Fibroblast of lung (primary cell): ENCODE measurements at regions not wholly inside any gene's neighbourhood (a gene's known extent, or its start where the extent isn't known, plus 50 kb on each side); places are given as distances from the start of the nearest gene placed in this dataset.

Experiments
- DNase-seq, 2 donors: peaks; one replicate each; pipeline versions ENCODE4 v3.0.0 to v3.0.0-alpha.2; 2010; ENCODE audit warnings: low read depth in 2 of 2
- H2AFZ ChIP-seq: 2 replicates; pipeline ENCODE4 v1.5.1; 2012; ENCODE audit warnings: low read length, control low read depth, inconsistent platforms
- H3K27ac ChIP-seq: 2 replicates; pipeline ENCODE4 v1.5.1; 2011; ENCODE audit warnings: low read length, control low read depth; ENCODE audit not compliant: insufficient read depth
- H3K27me3 ChIP-seq: 2 replicates; pipeline ENCODE4 v1.5.1; 2011; ENCODE audit warnings: mild to moderate bottlenecking, low read length; ENCODE audit not compliant: control insufficient read depth, insufficient read depth
- H3K36me3 ChIP-seq: 2 replicates; pipeline ENCODE4 v1.5.1; 2011; ENCODE audit warnings: low read length; ENCODE audit not compliant: control insufficient read depth, insufficient read depth
- H3K4me1 ChIP-seq: 2 replicates; pipeline ENCODE4 v1.5.1; 2011; ENCODE audit warnings: low read length; ENCODE audit not compliant: control insufficient read depth, insufficient read depth; ENCODE audit errors: extremely low read depth
- H3K4me2 ChIP-seq: 2 replicates; pipeline ENCODE4 v1.5.1; 2011; ENCODE audit warnings: low read length, control low read depth; ENCODE audit not compliant: insufficient read depth; ENCODE audit errors: extremely low read depth
- H3K4me3 ChIP-seq, 4 experiments: fragments of 200-600 bp in 1 of 4; sonication (generic) in 1 of 4; replicated peaks in 1 of 4; 2 replicates each; pipeline ENCODE4 v1.5.1; 2011 to 2016; ENCODE audit warnings: low read length in 4 of 4, low read depth in 3 of 4, mild to moderate bottlenecking in 3 of 4, control low read depth in 2 of 4, inconsistent platforms in 1 of 4, mixed read lengths in 1 of 4; ENCODE audit not compliant: insufficient read depth in 1 of 4; ENCODE audit errors: control extremely low read depth in 1 of 4
- H3K79me2 ChIP-seq: 2 replicates; pipeline ENCODE4 v1.5.1; 2012; ENCODE audit warnings: mild to moderate bottlenecking, low read length, inconsistent platforms; ENCODE audit not compliant: control insufficient read depth, insufficient read depth
- H3K9ac ChIP-seq: 2 replicates; pipeline ENCODE4 v1.5.1; 2011; ENCODE audit warnings: mild to moderate bottlenecking, low read length, control low read depth; ENCODE audit not compliant: insufficient read depth
- H3K9me3 ChIP-seq: 2 replicates; pipeline ENCODE4 v1.5.1; 2012; ENCODE audit warnings: low read depth, low read length; ENCODE audit not compliant: control insufficient read depth, insufficient read depth
- H4K20me1 ChIP-seq: 2 replicates; pipeline ENCODE4 v1.5.1; 2011; ENCODE audit warnings: low read length; ENCODE audit not compliant: control insufficient read depth, insufficient read depth; ENCODE audit errors: extremely low read depth
- EZH2 ChIP-seq: IDR thresholded peaks from 2 replicates; pipeline ENCODE4 v1.5.1; 2012; ENCODE audit warnings: low read length, control low read depth, mild to moderate bottlenecking; ENCODE audit errors: missing control alignments
- TF ChIP-seq, protein P1 (sequence below), 2 donors: IDR thresholded peaks in 1 of 2; conservative IDR thresholded peaks in 1 of 2; 1 replicate in 1 of 2; 2 replicates in 1 of 2; pipeline ENCODE4 v1.5.1; 2011 to 2012; ENCODE audit warnings: low read length in 2 of 2, control low read depth in 1 of 2, inconsistent platforms in 1 of 2, low read depth in 1 of 2, mild to moderate bottlenecking in 1 of 2

DNA sequence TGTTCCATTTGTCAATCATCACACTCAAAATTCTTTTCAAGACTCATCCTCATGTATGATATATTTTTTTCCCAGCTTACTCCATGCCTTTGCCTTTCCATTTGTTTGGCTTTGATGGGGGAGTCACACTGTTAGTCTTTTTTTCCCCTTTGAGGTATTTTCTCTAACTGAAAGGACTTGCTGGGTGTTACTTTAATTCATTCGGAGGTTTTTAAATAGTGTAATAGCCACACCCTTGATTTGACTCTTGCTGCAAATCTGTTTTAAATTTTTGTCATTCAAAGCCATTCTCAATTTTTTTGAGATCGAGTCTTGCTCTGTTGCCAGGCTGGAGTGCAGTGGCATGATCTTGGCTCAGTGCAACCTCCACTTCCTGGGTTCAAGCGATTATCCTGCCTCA, 84.1 kb downstream of the C11orf87 start:
- H2AFZ ChIP-seq: no peak overlapping the region
- DNase-seq: no peak
- H3K4me2 ChIP-seq: no peak overlapping the region
- H3K27me3 ChIP-seq: no peaks in the 10 kb centered on the region
- H3K27ac ChIP-seq: no peak overlapping the region
- H3K9ac ChIP-seq: no peak overlapping the region
- no peaks in the 10 kb centered on the region for H3K79me2 ChIP-seq
- no peaks in the 10 kb centered on the region for H3K4me1 ChIP-seq
- H4K20me1 ChIP-seq: no peaks in the 10 kb centered on the region
- H3K9me3 ChIP-seq: no peaks in the 10 kb centered on the region
- H3K36me3 ChIP-seq: no peaks in the 10 kb centered on the region
- no peak for TF ChIP-seq EZH2
- TF ChIP-seq, protein P1, sequence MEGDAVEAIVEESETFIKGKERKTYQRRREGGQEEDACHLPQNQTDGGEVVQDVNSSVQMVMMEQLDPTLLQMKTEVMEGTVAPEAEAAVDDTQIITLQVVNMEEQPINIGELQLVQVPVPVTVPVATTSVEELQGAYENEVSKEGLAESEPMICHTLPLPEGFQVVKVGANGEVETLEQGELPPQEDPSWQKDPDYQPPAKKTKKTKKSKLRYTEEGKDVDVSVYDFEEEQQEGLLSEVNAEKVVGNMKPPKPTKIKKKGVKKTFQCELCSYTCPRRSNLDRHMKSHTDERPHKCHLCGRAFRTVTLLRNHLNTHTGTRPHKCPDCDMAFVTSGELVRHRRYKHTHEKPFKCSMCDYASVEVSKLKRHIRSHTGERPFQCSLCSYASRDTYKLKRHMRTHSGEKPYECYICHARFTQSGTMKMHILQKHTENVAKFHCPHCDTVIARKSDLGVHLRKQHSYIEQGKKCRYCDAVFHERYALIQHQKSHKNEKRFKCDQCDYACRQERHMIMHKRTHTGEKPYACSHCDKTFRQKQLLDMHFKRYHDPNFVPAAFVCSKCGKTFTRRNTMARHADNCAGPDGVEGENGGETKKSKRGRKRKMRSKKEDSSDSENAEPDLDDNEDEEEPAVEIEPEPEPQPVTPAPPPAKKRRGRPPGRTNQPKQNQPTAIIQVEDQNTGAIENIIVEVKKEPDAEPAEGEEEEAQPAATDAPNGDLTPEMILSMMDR (conservative IDR thresholded peaks at IDR 0.05 in 1 of 2, IDR thresholded peaks at IDR 0.05 in 1 of 2; ENCODE audit: low read depth in 1 of 2, low read length in 2 of 2): no peak
- H3K4me3 ChIP-seq: no peak overlapping the region

DNA sequence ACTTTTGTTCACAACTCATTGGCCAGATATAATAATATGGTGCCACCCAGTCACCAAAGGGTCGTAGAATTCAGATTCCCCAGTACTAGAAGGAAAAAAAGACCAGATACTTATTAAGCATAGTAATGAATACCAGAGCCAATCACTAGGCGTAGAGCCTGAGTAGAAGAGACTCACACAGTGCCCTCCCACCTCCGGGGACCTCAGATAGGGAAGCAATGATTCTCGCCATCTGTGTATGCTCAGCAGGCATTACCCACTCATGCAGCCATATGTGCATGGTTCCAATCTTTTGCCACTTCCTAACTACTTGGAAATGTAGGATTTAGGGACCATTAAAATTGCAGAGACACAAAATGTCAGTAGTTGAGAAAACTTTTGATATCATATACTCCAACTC, 85.3 kb downstream of the C11orf87 start:
- H3K9me3 ChIP-seq: no peaks in the 10 kb centered on the region
- no peak overlapping the region for H2AFZ ChIP-seq
- no peaks in the 10 kb centered on the region for H3K27me3 ChIP-seq
- H3K27ac ChIP-seq: no peak overlapping the region
- no peaks in the 10 kb centered on the region for H3K4me1 ChIP-seq
- no peak for DNase-seq
- no peaks in the 10 kb centered on the region for H3K79me2 ChIP-seq
- H3K36me3 ChIP-seq: no peaks in the 10 kb centered on the region
- H3K4me3 ChIP-seq: no peak overlapping the region
- H3K9ac ChIP-seq: no peak overlapping the region
- H3K4me2 ChIP-seq: no peak overlapping the region
- TF ChIP-seq, protein P1 (conservative IDR thresholded peaks at IDR 0.05 in 1 of 2, IDR thresholded peaks at IDR 0.05 in 1 of 2; ENCODE audit: low read depth in 1 of 2, low read length in 2 of 2): no peak
- H4K20me1 ChIP-seq: no peaks in the 10 kb centered on the region

DNA sequence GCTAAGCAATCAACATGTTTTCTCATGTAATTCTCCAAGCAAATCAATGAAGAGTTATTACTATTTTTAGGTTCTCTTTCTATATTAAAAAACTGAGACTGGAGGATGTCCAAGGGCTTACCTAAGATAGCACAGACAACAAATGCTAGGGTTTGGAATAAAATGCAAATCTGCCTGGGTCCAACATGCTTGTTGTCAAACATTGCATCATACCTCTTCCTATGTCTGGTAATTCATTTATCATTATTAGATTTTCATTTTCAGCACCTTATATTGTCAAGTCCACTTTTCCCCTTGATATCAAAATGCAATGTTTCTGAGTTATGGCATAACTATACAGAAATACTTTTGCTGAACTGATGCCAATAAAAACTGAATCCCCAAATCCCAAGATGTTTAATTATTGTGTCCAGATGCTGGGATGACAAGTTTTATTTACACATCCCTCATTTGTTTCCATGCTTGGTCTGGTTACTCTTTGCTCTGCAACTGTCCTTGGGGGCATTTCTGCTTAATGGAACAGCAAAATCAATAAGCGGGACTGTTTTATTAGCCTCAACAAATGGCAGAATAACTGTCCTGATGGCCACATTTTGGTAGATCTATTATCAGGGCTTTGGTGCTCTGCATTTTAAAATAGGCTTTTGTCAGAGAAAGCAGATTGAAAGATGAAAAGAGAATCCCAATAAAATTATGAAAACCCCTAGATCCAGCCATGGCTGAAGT, 86.0 kb downstream of the C11orf87 start:
- TF ChIP-seq, protein P1 (conservative IDR thresholded peaks at IDR 0.05 in 1 of 2, IDR thresholded peaks at IDR 0.05 in 1 of 2; ENCODE audit: low read depth in 1 of 2, low read length in 2 of 2): no peak
- no peak for TF ChIP-seq EZH2
- Histone ChIP-seq H3K27me3 (no peaks in the 10 kb centered on the region), H3K4me2 (no peak overlapping the region), H3K4me1 (no peaks in the 10 kb centered on the region), H3K4me3 (no peak overlapping the region), H4K20me1 (no peaks in the 10 kb centered on the region), H3K79me2 (no peaks in the 10 kb centered on the region), H3K36me3 (no peaks in the 10 kb centered on the region), H3K9me3 (no peaks in the 10 kb centered on the region), H2AFZ (no peak overlapping the region), H3K9ac (no peak overlapping the region), H3K27ac (no peak overlapping the region)
- DNase-seq: no peak
